Endothelial cell of umbilical vein (primary cell): ENCODE measurements at regions not wholly inside any gene's neighbourhood (a gene's known extent, or its start where the extent isn't known, plus 50 kb on each side); places are given as distances from the start of the nearest gene placed in this dataset.

ENCODE experiments used
- BruUV-seq: library from RNA; stranded (reverse); fragments of 400-500 nt; replicated peaks from 2 replicates; lab custom pipeline; 2021; lab: Mats Ljungman, UMichigan
- CTCF ChIA-PET: fragments of 300-600, 350-600 bp; sonication (Branson Sonifier 250); formaldehyde crosslinking; loops from one replicate; lab custom pipeline; 2021; ENCODE audit warnings: antibody characterized with exemption, inconsistent platforms; lab: Charles Lee
- POLR2A ChIA-PET: fragments of 300-600, 350-600 bp; sonication (Branson Sonifier 250); formaldehyde crosslinking; loops from one replicate; lab custom pipeline; 2021; ENCODE audit warnings: antibody characterized with exemption, inconsistent platforms; lab: Charles Lee
- DNase-seq: peaks from one replicate; pipeline ENCODE4 v3.0.0-alpha.2; 2011; ENCODE audit warnings: low read depth, low spot score
- FAIRE-seq: peaks from 2 replicates; lab custom pipeline; 2011; peaks lifted over from hg19 to GRCh38; lab: Jason Lieb, UNC
- H2AFZ ChIP-seq: 2 replicates; pipeline ENCODE4 v1.6.0; 2012; ENCODE audit warnings: low read depth, low read length, control low read depth, inconsistent platforms
- H3K27ac ChIP-seq: 2 replicates; pipeline ENCODE4 v1.5.1; 2011; ENCODE audit warnings: low read depth, mild to moderate bottlenecking, control low read depth, low read length, moderate library complexity; ENCODE audit not compliant: insufficient read depth
- H3K27me3 ChIP-seq, 2 experiments: 2 replicates each; pipeline versions ENCODE4 v1.6.0 to v1.6.1; 2011; ENCODE audit warnings: low read length in 2 of 2, mixed read lengths in 1 of 2; ENCODE audit not compliant: control insufficient read depth in 2 of 2, insufficient read depth in 2 of 2
- H3K36me3 ChIP-seq, 2 experiments: 2 replicates in 1 of 2; 3 replicates in 1 of 2; pipeline ENCODE4 v1.5.1; 2011; ENCODE audit warnings: low read length in 2 of 2, mild to moderate bottlenecking in 1 of 2, moderate library complexity in 1 of 2; ENCODE audit not compliant: control insufficient read depth in 2 of 2, insufficient read depth in 2 of 2; ENCODE audit errors: extremely low read depth in 1 of 2
- H3K4me1 ChIP-seq: 3 replicates; pipeline ENCODE4 v1.5.1; 2011; ENCODE audit warnings: mild to moderate bottlenecking, low read length; ENCODE audit not compliant: control insufficient read depth, insufficient read depth; ENCODE audit errors: extremely low read depth
- H3K4me2 ChIP-seq: 2 replicates; pipeline ENCODE4 v1.6.1; 2011; ENCODE audit warnings: low read length, control low read depth, mixed read lengths; ENCODE audit not compliant: insufficient read depth
- H3K4me3 ChIP-seq, 3 experiments: fragments of 200-600 bp in 1 of 3; sonication (generic), shearing (Covaris generic) in 1 of 3; replicated peaks in 1 of 3; 2 replicates each; pipeline ENCODE4 v1.5.1; 2011 to 2016; ENCODE audit warnings: control low read depth in 3 of 3, low read length in 3 of 3, mild to moderate bottlenecking in 2 of 3, inconsistent platforms in 1 of 3, low read depth in 1 of 3, moderate library complexity in 1 of 3; ENCODE audit not compliant: insufficient read depth in 1 of 3
- H3K79me2 ChIP-seq: 2 replicates; pipeline ENCODE4 v1.6.0; 2012; ENCODE audit warnings: low read length, inconsistent platforms; ENCODE audit not compliant: control insufficient read depth, insufficient read depth
- H3K9ac ChIP-seq: replicated peaks from 2 replicates; pipeline ENCODE3; 2011; ENCODE audit warnings: low read length, control low read depth; ENCODE audit not compliant: insufficient read depth; ENCODE audit errors: extremely low read depth
- H3K9me1 ChIP-seq: replicated peaks from 3 replicates; pipeline ENCODE4 v1.6.0; 2011; ENCODE audit warnings: mild to moderate bottlenecking, low read length; ENCODE audit not compliant: control insufficient read depth, insufficient read depth; ENCODE audit errors: extremely low read depth
- H3K9me3 ChIP-seq: replicated peaks from 2 replicates; pipeline ENCODE4 v1.5.1; 2012; ENCODE audit warnings: low read length, inconsistent platforms; ENCODE audit not compliant: control insufficient read depth, insufficient read depth
- H4K20me1 ChIP-seq: replicated peaks from 2 replicates; pipeline ENCODE3; 2011; ENCODE audit warnings: mild to moderate bottlenecking, low read length; ENCODE audit not compliant: control insufficient read depth, insufficient read depth; ENCODE audit errors: extremely low read depth
- CTCF ChIP-seq, 2 donors: IDR thresholded peaks; 1 replicate in 1 of 2; 2 replicates in 1 of 2; pipeline ENCODE4 v1.5.1; 2011; ENCODE audit warnings: low read length in 2 of 2, mild to moderate bottlenecking in 2 of 2, moderate library complexity in 2 of 2, control low read depth in 1 of 2, inconsistent platforms in 1 of 2, low read depth in 1 of 2; ENCODE audit not compliant: insufficient read depth in 1 of 2; ENCODE audit errors: extremely low read depth in 1 of 2
- EZH2 ChIP-seq: IDR thresholded peaks from 2 replicates; pipeline ENCODE4 v1.6.1; 2012; ENCODE audit warnings: borderline replicate concordance, low read depth, mild to moderate bottlenecking, moderate library complexity, low read length, inconsistent platforms; ENCODE audit not compliant: severe bottlenecking
- FOS ChIP-seq: IDR thresholded peaks from 2 replicates; pipeline ENCODE4 v1.6.1; 2011; ENCODE audit warnings: mild to moderate bottlenecking, low read length, moderate library complexity, borderline replicate concordance; ENCODE audit not compliant: insufficient read depth
- GATA2 ChIP-seq: IDR thresholded peaks from 2 replicates; pipeline ENCODE4 v1.7.0; 2011; ENCODE audit warnings: low read depth, mild to moderate bottlenecking, moderate library complexity, mixed read lengths, low read length; ENCODE audit not compliant: insufficient read length, insufficient read depth
- JUN ChIP-seq: IDR thresholded peaks from 2 replicates; pipeline ENCODE4 v1.6.1; 2011; ENCODE audit warnings: borderline replicate concordance, low read depth; ENCODE audit not compliant: insufficient read length, insufficient read depth
- MAX ChIP-seq: IDR thresholded peaks from 2 replicates; pipeline ENCODE4 v1.6.1; 2011; ENCODE audit not compliant: insufficient read depth, insufficient read length
- MYC ChIP-seq: IDR thresholded peaks from one replicate; pipeline ENCODE4 v1.6.1; 2011; ENCODE audit warnings: mild to moderate bottlenecking, low read depth, low read length
- POLR2A ChIP-seq: IDR thresholded peaks from 2 replicates; pipeline ENCODE4 v1.6.1; 2012; ENCODE audit warnings: low read depth, mild to moderate bottlenecking, control low read depth, low read length
- POLR2AphosphoS5 ChIP-seq: IDR thresholded peaks from 2 replicates; pipeline ENCODE4 v1.6.1; 2012; ENCODE audit warnings: low read depth, mild to moderate bottlenecking, control low read depth, low read length, moderate library complexity; ENCODE audit not compliant: insufficient read depth
- dilution Hi-C: fragments of 300-500 bp; cut with MboI; formaldehyde crosslinking; loops from one replicate; pipeline ENCODE4 v1.15.0; 2019; ENCODE audit warnings: low sequenced_read_pairs; ENCODE audit not compliant: extremely low pct_ligation_motif_present
- intact Hi-C: fragments of 100-400 bp; cut with micrococcal nuclease; formaldehyde crosslinking; loops from one replicate; pipeline ENCODE4 v1.10.0; 2022

GRCh38 chr21:16788584-16788983 is 724.3 kb upstream of the CXADR start:
- dilution Hi-C loops: no loop called here
- no peaks in the 10 kb centered on the region for H3K9me3 ChIP-seq
- no peak for FAIRE-seq

More at GRCh38 chr21:16788584-16788983, 724.3 kb upstream of the CXADR start:
- no peaks in the 10 kb centered on the region for H3K79me2 ChIP-seq
- DNase-seq: no peak
- H3K36me3 ChIP-seq: no peaks in the 10 kb centered on the region
- no peak overlapping the region for H2AFZ ChIP-seq
- no TSS peak for BruUV-seq
- ChIA-PET POLR2A (no interaction called here), CTCF (no interaction called here)
- H3K27ac ChIP-seq: no peak overlapping the region
- H3K9ac ChIP-seq: no peak overlapping the region
- no peaks in the 10 kb centered on the region for H3K27me3 ChIP-seq
- intact Hi-C loops: no loop called here
- no peaks in the 10 kb centered on the region for H3K4me1 ChIP-seq
- no peaks in the 10 kb centered on the region for H4K20me1 ChIP-seq
- no peak overlapping the region for H3K4me2 ChIP-seq
- no peaks in the 10 kb centered on the region for H3K9me1 ChIP-seq
- no peak overlapping the region for H3K4me3 ChIP-seq
- TF ChIP-seq EZH2 (no peak), FOS (no peak), MAX (no peak), GATA2 (no peak), CTCF (IDR thresholded peaks at IDR 0.05; ENCODE audit: extremely low read depth in 1 of 2, insufficient read depth in 1 of 2, low read depth in 1 of 2, low read length in 2 of 2) (no peak), POLR2A (no peak), MYC (no peak), POLR2AphosphoS5 (no peak), JUN (no peak)
